ENCODE measurements at regions not wholly inside any gene's neighbourhood (a gene's known extent, or its start where the extent isn't known, plus 50 kb on each side); places are given as distances from the start of the nearest gene placed in this dataset.
"Not testable (repeated sequence)": the region's sequence is repeated elsewhere in the genome, so short reads cannot be mapped to it uniquely, and the experiment has no call there.

DNA sequence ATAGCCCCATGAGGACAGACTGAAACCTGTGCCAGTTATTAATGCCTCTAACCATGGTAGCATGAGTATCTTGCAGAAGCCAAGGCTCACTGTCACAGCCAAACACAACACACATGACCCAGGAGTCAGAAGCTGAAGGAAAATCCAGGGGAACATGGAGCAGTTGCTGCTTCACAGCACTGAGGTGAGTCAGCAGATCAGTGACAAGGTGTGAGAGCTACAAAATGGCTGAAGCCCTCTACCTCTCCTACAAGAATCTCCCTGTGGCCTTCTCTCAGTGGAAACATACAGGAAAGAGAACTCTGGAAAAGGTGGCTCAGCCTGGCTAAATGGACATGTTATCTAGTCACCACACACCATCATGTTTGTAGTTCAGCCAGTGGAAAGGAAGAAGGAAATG, 93.5 kb downstream of the NAB1 start:
- DNase-seq: no peak

DNA sequence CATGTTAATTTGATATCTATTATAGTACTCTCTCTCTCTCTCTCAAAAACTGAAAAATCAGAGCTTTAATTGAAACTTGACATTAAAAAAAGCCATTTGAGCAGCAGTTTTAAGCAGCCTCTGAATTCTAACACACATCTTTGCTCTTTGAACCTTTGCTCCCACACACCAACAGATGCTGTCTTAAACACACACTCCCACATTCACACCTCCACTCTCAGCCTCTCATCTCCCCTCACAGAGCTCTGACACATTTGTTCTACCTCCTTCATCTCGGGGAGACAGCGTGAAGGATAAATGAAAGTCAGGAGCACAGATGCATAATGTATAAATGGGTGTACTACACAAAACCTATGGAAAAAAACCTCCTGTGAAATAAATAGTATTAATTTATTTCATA, 95.2 kb downstream of the NAB1 start:
- DNase-seq: no peak

DNA sequence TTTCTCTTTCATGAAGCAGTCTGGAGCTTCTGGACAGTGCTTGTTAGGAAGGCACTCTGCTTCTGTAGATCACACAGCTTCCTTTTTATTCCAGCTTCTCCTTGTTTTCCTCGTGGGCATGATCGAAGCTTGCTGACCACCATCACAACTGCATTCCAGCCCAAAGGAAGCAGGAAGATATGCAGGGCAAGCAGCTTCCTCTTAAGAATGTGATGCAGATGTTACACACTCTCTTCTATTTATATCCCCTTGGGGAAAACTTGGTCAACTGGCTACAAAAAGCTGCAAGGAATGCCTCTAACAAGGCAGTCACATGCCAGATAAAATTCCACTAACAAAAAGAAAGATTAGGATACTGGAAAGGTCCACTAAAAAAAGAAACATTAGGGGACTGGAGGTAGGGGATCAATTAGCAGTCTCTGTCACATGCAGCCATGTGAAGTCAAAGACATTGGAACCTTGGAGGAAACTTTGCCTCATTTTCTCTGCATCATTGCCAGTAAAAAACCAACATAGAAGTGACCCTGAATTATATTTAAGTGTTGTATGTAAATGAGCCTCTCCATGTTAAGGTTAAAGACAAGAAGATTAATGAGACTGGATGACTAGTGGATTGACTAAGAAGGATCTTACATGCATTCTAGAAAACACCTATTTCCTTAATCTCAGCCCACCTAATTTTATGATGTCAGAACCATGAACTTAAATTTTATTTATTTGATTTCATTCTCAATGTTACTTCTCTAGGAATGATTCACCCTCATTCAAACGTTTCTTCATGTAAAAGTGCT, 98.3 kb downstream of the NAB1 start:
- no peak for DNase-seq

DNA sequence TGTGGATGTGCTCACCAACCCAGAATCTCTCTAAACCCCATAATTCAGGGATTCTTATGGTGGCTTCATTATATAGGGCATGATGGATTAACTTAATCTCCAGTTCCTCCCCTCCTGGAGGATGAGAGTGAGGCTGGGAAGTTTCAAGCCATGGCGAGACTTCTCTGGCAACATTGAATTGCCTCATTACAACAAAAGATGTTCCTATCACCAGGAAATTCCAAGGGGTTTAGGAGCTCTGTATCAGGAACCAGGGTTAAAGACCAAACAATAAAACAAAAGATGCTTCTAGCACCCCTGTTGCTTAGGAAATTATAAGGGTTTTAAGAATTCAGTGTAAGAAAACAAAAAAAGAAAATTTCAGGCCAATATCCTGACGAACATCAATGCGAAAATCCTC, 100.1 kb downstream of the NAB1 start:
- DNase-seq: no peak

DNA sequence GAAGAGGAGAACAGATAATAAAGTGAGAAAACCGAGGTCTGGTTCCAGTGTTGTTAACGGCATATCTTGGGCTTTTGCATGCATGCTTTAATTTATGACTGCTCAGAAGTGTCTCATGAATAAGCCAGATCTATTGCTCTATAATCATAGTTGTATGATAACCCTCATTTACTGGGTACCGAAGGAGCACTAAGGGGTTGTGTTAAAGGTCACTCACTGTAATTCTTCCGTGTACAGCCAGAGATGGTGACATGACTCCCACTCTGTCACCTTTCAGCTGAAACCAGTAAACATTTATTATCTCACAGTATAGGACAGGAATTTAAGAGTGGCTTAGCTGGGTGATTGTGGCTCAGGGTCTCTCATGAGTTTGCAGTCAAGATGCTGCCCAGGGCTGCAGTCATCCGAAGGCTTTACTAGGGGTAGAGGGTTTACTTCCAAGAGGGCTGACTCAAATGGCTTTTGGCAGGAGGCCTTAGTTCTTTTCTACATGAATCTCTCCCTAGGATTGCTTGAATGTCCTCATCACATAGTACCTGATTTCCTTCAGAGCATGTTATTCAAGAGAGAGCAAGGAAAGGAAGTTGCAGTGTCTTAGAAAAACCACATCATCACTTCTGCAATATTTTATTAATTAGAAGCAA, 107.0 kb downstream of the NAB1 start:
- no peak for DNase-seq

DNA sequence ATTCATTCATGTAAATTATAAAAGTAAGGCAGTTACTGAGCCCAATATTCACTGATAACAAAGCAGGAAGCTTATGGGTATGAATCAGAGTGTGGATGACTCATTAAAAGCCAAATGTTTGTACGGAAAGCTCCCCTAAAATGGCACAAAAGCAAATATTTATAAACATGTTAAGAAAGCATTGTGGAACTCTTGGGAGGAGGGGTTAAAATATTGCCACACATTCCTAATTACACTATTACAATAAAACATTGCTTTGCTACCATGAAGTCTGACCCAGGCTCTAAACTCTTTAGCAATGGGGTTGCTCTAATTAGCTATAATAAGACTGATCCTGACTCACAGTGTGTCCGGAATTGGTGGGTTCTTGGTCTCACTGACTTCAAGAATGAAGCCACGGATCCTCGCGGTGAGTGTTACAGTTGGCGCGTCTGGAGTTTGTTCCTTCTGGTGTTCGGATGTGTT, 110.9 kb downstream of the NAB1 start:
- no peak for DNase-seq

DNA sequence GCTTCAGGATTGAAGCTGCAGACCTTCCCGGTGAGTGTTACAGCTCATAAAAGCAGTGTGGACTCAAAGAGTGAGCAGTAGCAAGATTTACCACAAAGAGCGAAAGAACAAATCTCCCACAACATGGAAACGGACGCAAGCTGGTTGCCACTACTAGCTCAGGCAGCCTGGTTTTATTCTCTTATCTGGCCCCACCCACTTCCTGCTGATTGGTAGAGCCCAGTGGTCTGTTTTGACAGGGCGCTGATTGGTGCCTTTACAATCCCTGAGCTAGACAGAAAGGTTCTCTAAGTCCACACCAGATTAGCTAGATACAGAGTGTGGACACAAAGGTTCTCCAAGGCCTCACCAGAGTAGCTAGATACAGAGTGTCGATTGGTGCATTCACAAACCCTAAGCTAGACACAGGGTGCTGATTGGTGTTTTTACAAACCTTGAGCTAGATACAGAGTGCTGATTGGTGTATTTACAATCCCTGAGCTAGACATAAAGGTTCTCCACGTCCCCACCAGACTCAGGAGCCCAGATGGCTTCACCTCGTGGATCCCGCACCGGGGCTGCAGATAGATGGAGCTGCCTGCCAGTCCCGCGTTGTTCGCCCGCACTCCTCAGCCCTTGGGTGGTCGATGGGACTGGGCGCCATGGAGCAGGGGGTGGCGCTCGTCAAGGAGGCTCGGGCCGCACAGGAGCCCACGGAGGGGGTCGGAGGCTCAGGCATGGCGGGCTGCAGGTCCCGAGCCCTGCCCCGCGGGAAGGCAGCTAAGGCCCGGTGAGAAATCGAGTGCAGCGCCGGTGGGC, 111.7 kb downstream of the NAB1 start:
- not testable (repeated sequence) for DNase-seq

DNA sequence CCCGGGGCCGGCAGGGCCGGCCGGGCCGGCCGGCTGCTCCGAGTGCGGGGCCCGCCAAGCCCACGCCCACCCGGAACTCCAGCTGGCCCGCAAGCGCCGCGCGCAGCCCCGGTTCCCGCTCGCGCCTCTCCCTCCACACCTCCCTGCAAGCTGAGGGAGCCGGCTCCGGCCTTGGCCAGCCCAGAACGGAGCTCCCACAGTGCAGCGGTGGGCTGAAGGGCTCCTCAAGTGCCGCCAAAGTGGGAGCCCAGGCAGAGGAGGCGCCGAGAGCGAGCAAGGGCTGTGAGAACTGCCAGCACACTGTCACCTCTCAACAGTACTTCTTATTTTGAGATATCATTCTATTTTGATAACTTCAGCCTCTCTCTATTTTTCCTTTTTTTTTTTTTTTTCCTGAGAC, 112.3 kb downstream of the NAB1 start:
- DNase-seq: not testable (repeated sequence)

DNA sequence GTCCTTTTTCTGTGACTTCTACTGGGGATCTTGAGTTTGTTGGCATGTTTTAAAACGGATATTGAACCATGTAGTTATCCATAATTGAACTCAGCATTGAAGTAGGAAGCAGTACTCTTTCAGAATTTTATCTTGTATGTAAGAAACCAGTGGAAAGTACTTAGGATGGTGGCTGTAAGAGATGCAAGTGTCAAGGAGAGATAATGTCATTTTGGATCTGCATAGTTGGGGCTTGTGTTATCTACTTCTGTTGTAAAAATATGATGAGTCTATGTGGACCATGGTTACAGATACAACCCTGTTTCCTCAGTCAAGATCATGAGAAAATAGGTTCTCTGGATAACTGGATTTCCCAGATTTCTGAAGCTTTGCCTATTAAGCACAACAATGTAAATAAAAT, 113.7 kb downstream of the NAB1 start:
- no peak for DNase-seq

DNA sequence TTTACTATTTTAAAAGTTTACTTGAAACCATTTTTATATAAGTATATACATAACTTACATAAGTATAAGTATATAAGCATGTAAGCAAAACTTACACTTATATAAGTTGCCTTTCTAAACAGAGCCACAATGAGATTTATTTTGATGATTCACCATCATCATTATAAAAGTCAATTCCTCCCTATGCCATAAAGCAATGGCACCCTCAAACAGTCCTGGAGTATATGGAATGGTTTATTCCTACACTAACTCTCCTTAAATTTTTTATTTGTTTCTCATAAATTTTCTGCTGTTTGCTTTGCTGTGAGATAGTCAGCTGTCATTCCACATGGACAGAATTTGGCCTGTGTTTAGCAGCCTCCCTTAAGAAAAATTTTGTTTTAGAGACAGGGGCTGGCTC, 114.2 kb downstream of the NAB1 start:
- no peak for DNase-seq

DNA sequence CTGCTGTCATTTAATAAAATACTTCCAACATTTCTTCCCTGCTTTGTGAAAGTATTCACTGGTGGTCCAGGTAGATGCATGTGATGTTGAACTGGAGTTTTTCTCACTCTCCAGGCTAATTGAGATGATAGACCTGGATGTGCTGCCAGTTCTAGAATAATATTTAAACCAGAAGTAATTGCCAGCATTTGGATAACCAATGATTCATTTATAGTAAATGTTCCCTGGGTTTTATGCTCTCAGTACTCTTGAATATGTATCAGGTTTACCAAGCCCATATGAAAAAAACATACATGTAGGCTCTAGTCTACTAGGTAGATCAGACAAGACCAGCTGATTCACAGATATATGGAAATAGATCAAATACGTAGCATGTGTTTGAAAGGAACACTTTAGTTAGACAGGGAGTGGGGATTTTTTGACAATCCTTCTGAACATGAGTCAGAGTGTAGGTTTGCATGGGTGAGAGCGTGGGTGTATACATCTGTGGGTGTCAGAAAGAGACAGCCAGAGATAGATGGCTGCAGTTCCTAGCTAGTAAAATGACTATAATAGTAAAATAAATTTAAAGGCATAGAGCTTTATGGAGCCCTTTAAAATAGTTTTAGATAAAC, 115.1 kb downstream of the NAB1 start:
- no peak for DNase-seq

DNA sequence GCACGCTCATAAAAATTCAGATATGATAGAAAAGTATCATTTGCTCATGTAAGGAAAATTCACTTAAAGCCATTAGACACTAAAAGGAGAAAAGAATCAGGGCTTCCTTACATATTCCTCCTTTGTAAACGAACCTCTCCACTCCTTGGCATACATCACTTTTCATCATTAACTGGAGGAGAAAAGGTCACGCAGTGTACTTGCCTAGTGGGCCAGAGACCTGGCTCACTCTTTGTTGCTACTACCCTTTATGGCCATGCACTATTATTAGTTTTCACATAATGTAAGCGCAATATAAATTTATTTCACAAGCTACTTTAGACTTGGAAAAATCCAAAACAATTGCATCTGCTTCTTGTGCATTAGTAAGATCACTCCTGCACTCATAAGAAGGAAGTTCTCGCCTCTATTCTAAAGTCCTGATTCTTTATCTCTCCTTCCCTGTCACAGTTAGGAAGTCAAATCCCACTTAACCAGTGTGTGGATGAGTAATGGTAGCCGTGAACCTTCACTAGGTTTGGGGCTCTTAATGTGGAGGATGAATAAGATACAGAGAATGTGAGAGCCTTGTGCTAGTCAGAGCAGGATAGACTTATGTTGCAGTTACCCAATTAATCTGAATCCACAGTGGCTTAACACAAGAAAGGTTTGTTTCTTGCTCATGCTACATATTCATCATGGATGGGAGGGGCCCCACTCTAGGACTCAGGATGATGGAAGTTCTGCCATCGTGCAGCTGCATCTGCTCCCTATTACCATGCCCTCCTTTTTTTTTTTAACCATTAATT, 115.0 kb upstream of the GLS start:
- DNase-seq: no peak

DNA sequence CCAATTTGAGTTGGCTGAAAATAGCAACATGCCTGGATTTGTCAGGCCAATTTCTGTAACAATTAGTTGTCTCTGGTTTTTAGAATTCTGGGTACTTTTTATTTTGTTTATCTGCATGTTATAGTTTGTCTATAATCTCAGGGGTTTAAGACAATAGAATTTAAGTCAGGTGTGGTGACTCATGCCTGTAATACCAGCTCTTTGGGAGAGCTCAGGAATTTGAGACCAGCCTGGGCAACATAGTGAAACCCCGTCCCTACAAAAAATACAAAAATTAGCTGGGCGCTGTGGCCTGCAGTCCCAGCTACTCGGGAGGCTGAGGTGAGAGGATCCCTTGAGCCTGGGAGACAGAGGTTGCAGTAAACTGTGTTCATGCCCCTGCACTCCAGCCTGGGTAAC, 114.4 kb upstream of the GLS start:
- no peak for DNase-seq

DNA sequence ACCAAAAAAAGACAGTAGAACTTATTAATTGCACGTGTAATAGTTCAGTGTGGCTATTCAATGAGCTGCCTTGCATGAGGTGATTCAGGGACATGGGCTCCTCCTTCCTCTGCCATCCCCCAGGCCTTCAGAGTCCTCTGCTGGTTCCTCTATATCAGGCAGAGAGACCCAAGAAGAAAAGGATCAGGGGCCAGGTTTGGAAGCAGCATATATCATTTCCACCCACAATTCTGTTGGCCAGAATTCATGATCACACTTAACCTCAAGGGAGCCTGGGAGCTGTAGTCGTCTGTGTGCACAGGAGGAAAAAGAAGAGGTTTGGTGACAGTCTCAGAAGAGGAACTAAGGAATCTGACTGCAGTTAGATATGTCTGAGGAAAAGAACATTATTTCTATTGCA, 114.0 kb upstream of the GLS start:
- no peak for DNase-seq

DNA sequence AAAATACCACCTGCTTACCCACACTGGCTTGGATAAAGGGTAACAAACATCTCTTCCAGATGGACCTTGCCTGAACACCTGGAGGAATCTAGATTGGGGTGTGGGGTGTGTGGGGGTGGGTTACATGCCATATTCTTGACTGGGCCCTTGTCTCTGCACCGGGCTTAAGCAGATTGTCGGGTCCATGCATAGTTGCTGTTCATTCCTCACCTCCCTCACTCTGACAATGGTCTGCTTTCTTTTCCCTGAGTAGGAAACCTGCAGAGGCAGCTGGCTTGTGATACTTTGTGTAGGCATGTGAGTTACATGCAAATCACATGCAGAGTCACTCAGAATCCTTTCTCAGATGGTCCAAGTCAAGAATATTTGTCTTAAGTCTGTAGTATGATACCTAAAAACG, 112.8 kb upstream of the GLS start:
- DNase-seq: no peak

DNA sequence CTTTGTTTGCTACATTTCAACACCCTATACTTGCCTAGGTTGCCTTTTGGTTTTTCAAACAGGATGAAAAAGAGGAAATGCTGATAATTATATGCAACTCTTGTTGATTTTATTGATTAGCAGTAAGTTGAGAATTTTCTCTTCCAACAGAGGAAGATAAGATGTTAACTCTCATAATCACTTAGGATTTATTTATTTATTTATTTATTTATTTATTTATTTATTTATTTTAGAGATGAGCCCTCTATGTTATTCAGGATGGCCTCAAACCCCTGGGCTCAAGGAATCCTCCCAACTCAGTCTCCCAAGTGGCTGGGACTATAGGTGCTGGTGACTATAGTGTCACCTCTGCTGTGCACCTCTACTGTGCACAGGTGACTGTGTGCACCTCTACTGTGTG, 111.4 kb upstream of the GLS start:
- no peak for DNase-seq

DNA sequence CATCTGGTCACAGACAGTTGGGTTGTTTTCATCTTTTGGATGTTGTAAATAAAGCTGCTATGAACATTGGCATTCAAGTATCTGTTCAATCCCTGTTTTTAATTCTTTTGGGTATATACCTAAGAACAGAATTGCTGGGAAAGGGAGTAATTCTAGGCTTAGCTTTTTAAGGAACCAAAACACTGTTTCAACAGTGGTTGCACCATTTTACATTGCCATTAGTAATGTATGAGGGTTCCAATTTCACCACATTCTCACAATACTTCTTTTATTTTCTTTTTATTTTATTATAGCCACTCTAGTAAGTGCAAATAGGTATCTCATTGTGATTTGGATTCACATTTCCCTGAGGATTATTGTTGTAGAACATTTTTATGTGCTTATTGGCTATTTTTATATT, 108.9 kb upstream of the GLS start:
- DNase-seq: no peak

DNA sequence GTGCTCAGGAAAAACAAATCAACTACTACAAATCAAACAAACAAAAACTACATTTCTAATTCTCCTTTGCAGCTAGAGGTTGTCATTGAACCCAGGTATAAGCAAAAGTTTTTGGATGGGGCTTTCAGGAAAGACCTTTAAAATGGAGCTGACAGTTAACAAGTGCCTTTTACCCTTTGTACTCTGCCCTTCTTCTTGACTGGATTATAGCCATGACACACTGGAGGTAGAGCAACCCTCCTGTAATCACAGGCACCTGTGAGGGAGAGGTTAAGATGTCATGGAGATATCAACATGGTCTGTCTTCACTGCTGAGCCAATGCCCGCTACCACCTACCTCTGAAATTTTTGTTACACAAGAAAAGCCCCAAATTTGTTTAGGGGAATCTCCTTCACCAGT, 100.0 kb upstream of the GLS start:
- DNase-seq: no peak

DNA sequence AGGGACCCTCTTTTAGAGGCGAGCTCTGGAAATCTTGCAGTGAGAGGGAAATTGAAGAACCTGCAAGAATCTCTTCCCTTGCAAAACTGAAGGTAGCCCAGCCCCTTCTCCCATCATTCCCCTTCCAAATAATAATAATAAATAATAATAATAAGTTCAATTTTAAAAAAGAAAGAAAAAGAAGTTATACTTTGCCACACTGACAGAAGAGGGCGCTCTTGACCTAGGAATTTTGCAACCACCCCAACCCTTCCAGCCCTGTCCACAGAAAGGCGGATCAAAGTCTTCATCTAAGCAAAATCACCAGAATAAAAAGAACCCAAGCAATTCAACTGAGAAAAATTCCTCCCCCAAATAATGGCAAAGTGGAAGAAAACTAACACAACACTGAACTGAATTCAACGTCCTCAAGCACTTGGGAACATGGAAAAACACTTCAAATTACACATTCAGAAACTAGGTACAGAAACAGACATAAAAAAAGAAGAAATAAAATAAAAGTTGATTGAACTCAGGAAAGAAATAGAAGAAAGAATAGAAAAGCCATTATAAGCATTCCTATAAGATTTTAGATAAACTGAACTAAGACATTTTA, 98.9 kb upstream of the GLS start:
- peak; percentile 40 for DNase-seq

DNA sequence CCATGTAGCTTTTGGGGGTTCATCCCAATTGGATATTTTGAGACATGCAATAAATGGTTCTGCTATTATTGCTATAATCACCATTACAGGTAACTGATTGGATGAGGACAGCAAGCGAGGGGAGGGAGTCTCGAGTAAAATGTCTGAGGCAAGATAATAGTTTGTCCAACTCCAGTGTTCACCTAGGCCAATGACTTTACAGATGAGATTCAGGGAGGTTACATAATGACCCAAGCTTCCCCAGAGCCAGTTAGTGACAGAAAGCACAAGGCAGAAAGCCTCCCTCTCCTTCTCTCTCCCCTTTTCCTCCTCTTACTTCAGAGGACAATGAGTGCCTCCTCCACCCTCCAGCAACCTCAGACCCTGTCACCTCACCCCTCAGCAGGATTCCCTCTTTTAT, 98.4 kb upstream of the GLS start:
- no peak for DNase-seq

DNA sequence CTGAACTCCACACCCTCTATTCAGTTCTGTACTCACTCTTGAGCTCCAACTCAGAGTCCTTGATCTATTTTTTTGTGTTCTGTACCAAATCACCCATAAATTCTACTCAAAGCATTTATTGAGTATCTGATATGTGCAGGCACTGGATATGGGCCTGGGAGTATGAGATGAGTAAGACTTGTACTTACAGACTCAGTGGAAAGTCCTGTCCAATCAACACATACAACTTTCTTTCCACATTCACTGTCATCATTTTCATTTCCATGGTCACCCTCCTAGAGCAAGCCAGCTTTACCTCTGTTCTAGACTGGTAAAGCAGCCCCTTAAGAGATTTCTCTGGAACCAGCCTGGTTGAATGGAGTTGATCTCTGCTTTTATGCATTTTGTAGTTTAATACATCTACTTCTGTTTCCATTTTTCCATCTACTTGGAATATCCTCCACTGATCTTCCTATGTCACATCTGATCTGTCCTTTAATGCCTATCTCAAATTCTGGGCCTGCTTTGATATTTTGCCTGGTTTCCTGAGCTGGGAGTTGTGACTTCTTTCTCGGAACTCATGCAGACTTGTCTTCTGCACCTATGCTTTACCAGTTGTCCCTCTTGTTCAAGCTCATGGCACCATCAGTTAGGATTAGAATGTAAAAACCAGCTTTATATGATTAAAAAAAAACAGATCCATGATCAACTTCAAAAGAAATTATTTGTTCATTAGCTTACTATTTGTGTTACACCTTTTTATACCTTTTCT, 96.9 kb upstream of the GLS start:
- DNase-seq: no peak

DNA sequence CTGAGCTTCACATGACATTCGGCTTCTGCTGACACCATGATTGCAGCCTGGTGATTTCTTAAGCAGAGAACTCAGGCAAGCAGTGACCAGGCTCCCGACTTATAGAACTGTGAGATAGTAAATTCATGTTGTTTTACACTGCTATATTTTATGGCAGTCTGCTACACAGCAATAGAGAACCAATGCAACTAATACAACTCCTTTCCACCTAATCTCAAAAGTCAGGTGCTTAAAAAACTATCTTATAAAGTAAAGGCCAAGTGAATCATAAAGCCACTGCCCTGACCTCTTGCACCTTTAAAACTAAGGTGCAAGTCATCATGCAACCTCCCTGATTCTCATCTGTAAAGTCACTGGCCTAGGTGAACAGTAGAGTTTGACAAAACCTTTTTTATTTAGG, 95.3 kb upstream of the GLS start:
- DNase-seq: no peak
